CD4-positive, alpha-beta T cell treated with Interferon gamma for 1 hour (primary cell): ENCODE measurements at regions not wholly inside any gene's neighbourhood (a gene's known extent, or its start where the extent isn't known, plus 50 kb on each side); places are given as distances from the start of the nearest gene placed in this dataset.

ENCODE experiments used
- DNase-seq: peaks from one replicate; pipeline ENCODE4 v3.0.0-alpha.2; 2020

GRCh38 chr11:80355251-80355650 lies 914.4 kb upstream of the TENM4 start:
- no peak for DNase-seq

- no peak for DNase-seq
These were observed 909.7 kb upstream of the TENM4 start for GRCh38 chr11:80350541-80350940.

GRCh38 chr11:80349997-80350396 lies 909.2 kb upstream of the TENM4 start:
- no peak for DNase-seq

- no peak for DNase-seq
These were observed 905.7 kb upstream of the TENM4 start for GRCh38 chr11:80346353-80347059.

- no peak for DNase-seq
These were observed 902.6 kb upstream of the TENM4 start for GRCh38 chr11:80343436-80343835.

- no peak for DNase-seq
These were observed 897.4 kb upstream of the TENM4 start for GRCh38 chr11:80338231-80338630.

GRCh38 chr11:80331694-80332093 lies 890.9 kb upstream of the TENM4 start:
- no peak for DNase-seq

GRCh38 chr11:80330264-80330663 lies 889.4 kb upstream of the TENM4 start:
- no peak for DNase-seq

GRCh38 chr11:80328774-80329173 lies 887.9 kb upstream of the TENM4 start:
- DNase-seq: no peak

- no peak for DNase-seq
These were observed 887.3 kb upstream of the TENM4 start for GRCh38 chr11:80327956-80328614.

GRCh38 chr11:80321786-80322185 lies 881.0 kb upstream of the TENM4 start:
- no peak for DNase-seq

GRCh38 chr11:80320765-80321164 lies 879.9 kb upstream of the TENM4 start:
- DNase-seq: no peak

GRCh38 chr11:80320226-80320625 lies 879.4 kb upstream of the TENM4 start:
- DNase-seq: no peak

- DNase-seq: no peak
These were observed 876.8 kb upstream of the TENM4 start for GRCh38 chr11:80317612-80318011.

- no peak for DNase-seq
These were observed 874.4 kb upstream of the TENM4 start for GRCh38 chr11:80315200-80315599.

GRCh38 chr11:80309301-80309700 lies 868.5 kb upstream of the TENM4 start:
- DNase-seq: no peak

- no peak for DNase-seq
These were observed 866.8 kb upstream of the TENM4 start for GRCh38 chr11:80307676-80308075.

- no peak for DNase-seq
These were observed 857.2 kb upstream of the TENM4 start for GRCh38 chr11:80297858-80298632.

- no peak for DNase-seq
These were observed 852.5 kb upstream of the TENM4 start for GRCh38 chr11:80293293-80293692.

GRCh38 chr11:80284946-80285785 lies 844.3 kb upstream of the TENM4 start:
- DNase-seq: no peak

- no peak for DNase-seq
These were observed 841.8 kb upstream of the TENM4 start for GRCh38 chr11:80282643-80283042.

GRCh38 chr11:80281194-80281593 lies 840.4 kb upstream of the TENM4 start:
- no peak for DNase-seq

- no peak for DNase-seq
These were observed 839.9 kb upstream of the TENM4 start for GRCh38 chr11:80280737-80281136.
